ENCODE measurements at regions not wholly inside any gene's neighbourhood (a gene's known extent, or its start where the extent isn't known, plus 50 kb on each side); places are given as distances from the start of the nearest gene placed in this dataset.

- DNase-seq (ENCODE audit: low read depth in 4 of 4, low spot score in 3 of 4), result no peak
Observed at GRCh38 chr12:107888789-107889188, 114.3 kb downstream of the ASCL4 start.

- no peak for DNase-seq (ENCODE audit: low read depth in 4 of 4, low spot score in 3 of 4)
Observed at GRCh38 chr12:107891967-107892366, 117.5 kb downstream of the ASCL4 start.

GRCh38 chr12:107894589-107894988 lies 120.1 kb downstream of the ASCL4 start:
- DNase-seq (ENCODE audit: low read depth in 4 of 4, low spot score in 3 of 4), result no peak

GRCh38 chr12:107895966-107896365 lies 121.5 kb downstream of the ASCL4 start:
- no peak for DNase-seq (ENCODE audit: low read depth in 4 of 4, low spot score in 3 of 4)

- DNase-seq (ENCODE audit: low read depth in 4 of 4, low spot score in 3 of 4), result no peak
Observed at GRCh38 chr12:107900588-107900987, 126.1 kb downstream of the ASCL4 start.

GRCh38 chr12:107903341-107904061 lies 129.0 kb downstream of the ASCL4 start:
- DNase-seq (ENCODE audit: low read depth in 4 of 4, low spot score in 3 of 4), result no peak

- DNase-seq (ENCODE audit: low read depth in 4 of 4, low spot score in 3 of 4), result no peak
Observed at GRCh38 chr12:107906707-107907106, 132.2 kb downstream of the ASCL4 start.

- no peak for DNase-seq (ENCODE audit: low read depth in 4 of 4, low spot score in 3 of 4)
Observed at GRCh38 chr12:107912421-107913004, 138.0 kb downstream of the ASCL4 start.

- no peak for DNase-seq (ENCODE audit: low read depth in 4 of 4, low spot score in 3 of 4)
Observed at GRCh38 chr12:107914460-107914977, 140.0 kb downstream of the ASCL4 start.

GRCh38 chr12:107917912-107918800 lies 143.7 kb downstream of the ASCL4 start:
- DNase-seq (ENCODE audit: low read depth in 4 of 4, low spot score in 3 of 4), result no peak

- DNase-seq (ENCODE audit: low read depth in 4 of 4, low spot score in 3 of 4), result no peak
Observed at GRCh38 chr12:107921062-107921461, 146.6 kb downstream of the ASCL4 start.

GRCh38 chr12:107925125-107925524 lies 150.6 kb downstream of the ASCL4 start:
- no peak for DNase-seq (ENCODE audit: low read depth in 4 of 4, low spot score in 3 of 4)

- no peak for DNase-seq (ENCODE audit: low read depth in 4 of 4, low spot score in 3 of 4)
Observed at GRCh38 chr12:107929436-107929835, 154.9 kb downstream of the ASCL4 start.

- no peak for DNase-seq (ENCODE audit: low read depth in 4 of 4, low spot score in 3 of 4)
Observed at GRCh38 chr12:107931761-107932160, 157.3 kb downstream of the ASCL4 start.

- no peak for DNase-seq (ENCODE audit: low read depth in 4 of 4, low spot score in 3 of 4)
Observed at GRCh38 chr12:107938446-107938845, 163.9 kb downstream of the ASCL4 start.

- DNase-seq (ENCODE audit: low read depth in 4 of 4, low spot score in 3 of 4), result no peak
Observed at GRCh38 chr12:107948391-107948945, 174.0 kb downstream of the ASCL4 start.

GRCh38 chr12:107951024-107951423 lies 176.5 kb downstream of the ASCL4 start:
- DNase-seq (ENCODE audit: low read depth in 4 of 4, low spot score in 3 of 4), result no peak

GRCh38 chr12:107955966-107956643 lies 173.0 kb upstream of the WSCD2 start:
- DNase-seq (ENCODE audit: low read depth in 4 of 4, low spot score in 3 of 4), result no peak

GRCh38 chr12:107957459-107957858 lies 171.6 kb upstream of the WSCD2 start:
- DNase-seq (ENCODE audit: low read depth in 4 of 4, low spot score in 3 of 4), result no peak

GRCh38 chr12:107963635-107964034 lies 165.5 kb upstream of the WSCD2 start:
- no peak for DNase-seq (ENCODE audit: low read depth in 4 of 4, low spot score in 3 of 4)

Measured in right renal pelvis (tissue), 4 donors.